GM12874 (cell line): ENCODE measurements at regions not wholly inside any gene's neighbourhood (a gene's known extent, or its start where the extent isn't known, plus 50 kb on each side); places are given as distances from the start of the nearest gene placed in this dataset.

Source experiments
- TF ChIP-seq, protein P1 (sequence below): IDR thresholded peaks from 2 replicates; pipeline ENCODE4 v1.5.1; 2011; ENCODE audit warnings: low read depth, mild to moderate bottlenecking, control low read depth, low read length, moderate library complexity; ENCODE audit not compliant: insufficient read depth

- TF ChIP-seq, protein P1, sequence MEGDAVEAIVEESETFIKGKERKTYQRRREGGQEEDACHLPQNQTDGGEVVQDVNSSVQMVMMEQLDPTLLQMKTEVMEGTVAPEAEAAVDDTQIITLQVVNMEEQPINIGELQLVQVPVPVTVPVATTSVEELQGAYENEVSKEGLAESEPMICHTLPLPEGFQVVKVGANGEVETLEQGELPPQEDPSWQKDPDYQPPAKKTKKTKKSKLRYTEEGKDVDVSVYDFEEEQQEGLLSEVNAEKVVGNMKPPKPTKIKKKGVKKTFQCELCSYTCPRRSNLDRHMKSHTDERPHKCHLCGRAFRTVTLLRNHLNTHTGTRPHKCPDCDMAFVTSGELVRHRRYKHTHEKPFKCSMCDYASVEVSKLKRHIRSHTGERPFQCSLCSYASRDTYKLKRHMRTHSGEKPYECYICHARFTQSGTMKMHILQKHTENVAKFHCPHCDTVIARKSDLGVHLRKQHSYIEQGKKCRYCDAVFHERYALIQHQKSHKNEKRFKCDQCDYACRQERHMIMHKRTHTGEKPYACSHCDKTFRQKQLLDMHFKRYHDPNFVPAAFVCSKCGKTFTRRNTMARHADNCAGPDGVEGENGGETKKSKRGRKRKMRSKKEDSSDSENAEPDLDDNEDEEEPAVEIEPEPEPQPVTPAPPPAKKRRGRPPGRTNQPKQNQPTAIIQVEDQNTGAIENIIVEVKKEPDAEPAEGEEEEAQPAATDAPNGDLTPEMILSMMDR = no peak
Measured at GRCh38 chr7:26008428-26008827, 143.6 kb upstream of the NFE2L3 start.

GRCh38 chr7:26011039-26011696 lies 140.8 kb upstream of the NFE2L3 start:
- TF ChIP-seq, protein P1 = no peak

DNA sequence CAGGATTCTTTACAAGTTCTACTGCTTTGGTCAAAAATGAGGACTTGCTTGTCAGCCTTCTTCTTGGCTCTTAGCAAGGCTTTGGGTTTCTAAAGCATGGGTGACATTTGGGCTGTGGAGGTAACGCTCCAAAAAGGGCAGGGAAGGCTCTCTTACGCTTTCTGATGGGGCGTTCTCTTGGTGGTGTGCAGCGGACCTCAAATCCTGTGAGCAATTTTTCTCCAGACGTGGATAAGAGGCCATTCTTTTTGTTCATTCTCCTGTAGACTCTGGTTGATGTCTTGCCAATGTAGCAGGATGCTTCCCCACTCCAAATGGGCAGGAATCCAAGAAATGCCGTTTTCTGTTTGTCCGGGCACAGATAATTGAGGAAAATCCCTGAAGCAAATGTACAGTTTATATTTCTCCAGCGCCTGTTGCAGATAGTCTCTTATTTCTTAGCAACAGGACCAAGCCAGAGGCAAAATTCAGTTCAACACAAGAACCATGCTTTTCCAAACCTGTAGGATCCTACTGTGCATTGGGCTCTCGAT lies 138.4 kb upstream of the NFE2L3 start:
- TF ChIP-seq, protein P1 = no peak

DNA sequence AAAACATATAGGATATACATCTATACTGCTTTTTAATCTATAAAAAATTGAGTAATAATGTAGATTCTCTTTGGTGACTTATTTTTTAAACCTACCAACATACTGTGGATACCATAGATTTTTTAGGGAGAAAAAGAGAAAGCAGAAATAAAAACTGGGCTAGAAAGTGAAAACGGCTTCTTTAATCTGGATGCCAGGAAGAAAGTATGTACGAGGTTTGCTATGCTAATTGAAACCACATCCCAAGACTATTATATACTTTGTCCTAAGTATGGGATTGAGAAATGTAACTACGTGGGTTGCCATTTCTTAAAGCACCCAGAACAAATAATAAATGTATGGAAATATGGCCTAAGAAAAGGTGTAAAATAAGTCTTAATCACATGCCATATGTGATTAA lies 129.0 kb upstream of the NFE2L3 start:
- TF ChIP-seq, protein P1 = no peak

DNA sequence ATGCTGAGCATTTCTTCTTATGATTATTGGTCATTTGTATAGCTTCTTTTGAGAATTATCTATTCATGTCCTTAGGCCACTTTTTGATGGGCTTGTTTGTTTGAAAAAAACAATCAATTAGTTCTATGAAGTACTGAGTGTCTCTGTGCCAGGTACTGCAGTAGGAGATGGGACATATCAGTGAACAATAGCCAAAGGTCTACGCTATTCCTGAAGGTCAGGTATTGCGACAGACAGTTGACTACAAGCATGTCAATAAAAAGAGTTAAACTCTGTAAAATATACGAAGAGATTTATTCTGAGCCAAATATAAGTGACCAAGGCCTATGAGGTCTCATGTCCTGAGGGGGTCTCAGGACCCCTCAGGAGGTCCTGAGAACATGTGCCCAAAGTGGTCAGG lies 122.1 kb upstream of the NFE2L3 start:
- TF ChIP-seq, protein P1 = no peak

DNA sequence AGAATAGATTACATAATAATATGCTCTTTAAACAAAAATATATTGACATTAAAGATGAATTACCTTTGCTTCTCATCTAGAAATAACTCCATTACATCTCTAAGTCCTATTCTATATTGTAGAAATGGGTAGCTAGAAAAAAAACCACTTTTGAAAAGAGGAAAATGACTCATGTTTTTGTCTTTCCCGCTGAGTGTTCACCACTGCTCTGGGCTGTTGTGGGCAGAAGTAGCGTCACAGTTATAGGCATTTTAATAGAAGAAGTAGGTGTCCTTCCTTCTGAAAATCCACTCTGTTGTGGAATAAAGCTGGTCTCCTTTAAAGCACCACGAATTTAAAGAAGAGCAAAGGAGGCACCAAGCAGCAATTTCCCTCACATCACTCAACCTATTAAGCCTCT lies 117.6 kb upstream of the NFE2L3 start:
- TF ChIP-seq, protein P1 = no peak

DNA sequence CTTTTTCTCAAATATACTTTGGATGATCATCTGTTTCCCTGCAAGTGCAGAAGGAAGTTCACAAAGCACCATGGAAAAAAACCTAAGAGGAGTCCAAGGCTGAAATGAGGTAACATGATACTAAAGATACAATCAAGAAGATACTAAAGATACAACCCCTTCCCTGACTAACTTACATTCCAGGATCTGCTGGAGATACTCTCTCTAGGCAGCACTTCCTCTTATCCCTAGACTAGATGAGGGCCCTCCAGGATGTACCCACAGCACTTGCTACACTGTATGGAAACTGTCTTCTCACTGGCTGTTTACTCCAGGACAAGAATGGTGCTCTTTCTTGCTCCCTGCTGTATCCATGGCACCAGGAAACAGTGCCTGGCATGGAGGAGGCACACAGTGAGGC lies 116.4 kb upstream of the NFE2L3 start:
- TF ChIP-seq, protein P1 = no peak
